AG08395 (cell line): ENCODE measurements at regions not wholly inside any gene's neighbourhood (a gene's known extent, or its start where the extent isn't known, plus 50 kb on each side); places are given as distances from the start of the nearest gene placed in this dataset.
"Not testable (repeated sequence)": the region's sequence is repeated elsewhere in the genome, so short reads cannot be mapped to it uniquely, and the experiment has no call there.

Source experiments
- DNase-seq: peaks from one replicate; pipeline ENCODE4 v3.0.0; 2012; ENCODE audit warnings: mixed read lengths, low spot score

DNA sequence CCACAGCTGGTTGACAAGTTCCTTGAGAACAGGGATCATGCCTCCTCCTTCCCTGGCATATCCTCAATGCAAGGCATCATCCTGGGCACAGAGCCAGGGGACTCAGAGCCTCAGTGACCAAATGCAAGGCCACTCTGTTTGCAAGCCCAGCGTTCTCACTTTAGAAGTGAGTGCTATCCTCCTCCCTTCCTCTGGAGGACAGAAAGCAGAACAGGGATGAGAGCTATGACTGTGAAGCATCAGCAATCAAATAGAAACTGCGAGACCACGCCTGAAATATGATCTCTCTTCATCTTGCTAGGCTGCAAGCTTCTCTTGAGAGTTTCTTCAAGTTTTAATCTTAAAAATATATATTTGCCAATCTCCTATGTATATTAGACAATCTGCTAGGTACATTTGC is 119.8 kb downstream of the LRATD1 start:
- no peak for DNase-seq

DNA sequence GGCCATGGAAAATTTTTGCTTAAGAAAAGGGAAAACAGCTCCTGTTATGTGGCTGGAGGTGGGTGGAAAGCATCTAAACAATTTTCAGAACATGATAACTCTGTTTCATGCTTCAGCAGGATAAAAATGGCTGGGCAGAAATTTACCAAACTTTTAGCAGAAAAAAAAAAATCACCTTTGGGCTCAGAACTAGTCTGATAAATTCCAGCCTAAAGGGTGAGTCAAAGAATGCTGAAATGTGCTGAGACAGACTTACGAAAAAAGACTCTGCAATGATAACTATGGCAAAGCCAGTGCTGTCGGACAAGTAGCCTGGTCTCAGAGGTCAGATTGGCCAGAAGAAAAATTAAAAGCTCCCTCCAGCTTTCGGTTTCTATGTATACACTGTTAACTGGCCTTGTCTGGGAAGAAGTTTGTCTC is 123.6 kb downstream of the LRATD1 start:
- DNase-seq = peak; percentile 48

- peak; percentile 91 for DNase-seq
These were observed 124.6 kb downstream of the LRATD1 start for GRCh38 chr2:14756981-14757657.

DNA sequence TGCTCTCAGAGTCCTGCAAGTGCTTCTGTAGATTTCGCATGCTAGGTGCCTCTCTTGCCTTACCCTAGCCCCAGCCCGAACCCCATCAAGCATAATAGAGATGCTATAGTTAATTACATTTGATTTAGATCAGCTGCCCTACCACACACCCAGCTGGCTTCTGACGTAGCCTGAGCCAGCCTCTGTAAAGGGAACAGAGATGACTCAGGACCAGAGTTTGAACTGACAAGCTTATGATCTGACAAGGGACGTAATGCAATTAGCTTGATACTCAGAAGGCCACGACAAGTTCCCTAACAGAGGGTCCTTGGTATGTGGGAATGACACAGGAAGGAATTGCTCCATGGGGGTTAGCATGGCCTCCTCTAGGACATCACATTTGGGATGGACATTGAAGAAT is 126.6 kb downstream of the LRATD1 start:
- DNase-seq = no peak

- no peak for DNase-seq
These were observed 127.7 kb downstream of the LRATD1 start for GRCh38 chr2:14760169-14760568.

GRCh38 chr2:14761118-14761517 is 128.6 kb downstream of the LRATD1 start:
- no peak for DNase-seq

GRCh38 chr2:14773696-14774095 is 141.2 kb downstream of the LRATD1 start:
- DNase-seq = no peak

DNA sequence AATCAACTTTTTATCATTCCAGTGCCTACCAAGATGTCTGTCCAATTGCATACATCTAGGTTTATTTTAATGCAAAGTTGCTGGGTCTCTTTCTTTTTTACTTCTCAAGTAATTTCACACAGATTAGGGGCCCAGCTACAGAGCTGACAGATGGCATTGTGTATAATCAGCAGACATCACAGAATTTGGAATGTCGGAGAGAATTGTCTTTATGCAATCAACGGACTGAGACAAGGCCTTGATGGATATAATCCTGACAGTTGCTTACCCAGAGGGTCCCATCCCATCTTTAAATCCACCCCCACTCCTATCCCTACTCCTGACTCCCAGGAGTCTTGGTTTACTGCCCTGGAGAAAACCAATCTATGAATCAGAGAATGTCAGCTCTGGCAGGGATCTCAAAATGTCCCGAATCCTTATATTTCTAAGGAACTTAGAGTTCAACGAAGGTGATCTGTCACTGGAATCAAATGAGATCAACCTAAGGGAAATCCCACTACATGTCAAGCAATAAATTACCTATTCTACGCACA is 142.0 kb downstream of the LRATD1 start:
- no peak for DNase-seq

- DNase-seq = no peak
These were observed 143.7 kb downstream of the LRATD1 start for GRCh38 chr2:14776216-14776615.

DNA sequence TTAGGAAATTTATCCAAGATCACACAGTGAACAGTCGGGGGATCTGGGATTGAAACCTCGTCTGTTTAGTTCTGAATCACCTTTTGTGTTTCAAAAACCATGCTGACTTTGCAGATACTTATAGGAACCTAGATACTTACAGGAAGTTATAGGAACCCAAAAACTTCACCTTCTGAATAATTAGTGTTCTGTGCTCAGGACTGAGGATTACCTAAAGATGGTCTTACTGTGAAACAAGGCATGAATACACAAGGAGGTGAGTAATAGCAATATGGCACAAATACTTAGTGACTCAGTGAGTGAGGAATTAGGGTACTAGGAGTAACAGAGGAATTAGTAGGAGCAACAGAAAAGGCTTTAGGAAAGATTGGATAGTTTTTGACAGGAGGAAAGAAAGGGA is 145.5 kb downstream of the LRATD1 start:
- DNase-seq = peak; percentile 79

GRCh38 chr2:14779252-14779651 is 146.7 kb downstream of the LRATD1 start:
- DNase-seq = no peak

DNA sequence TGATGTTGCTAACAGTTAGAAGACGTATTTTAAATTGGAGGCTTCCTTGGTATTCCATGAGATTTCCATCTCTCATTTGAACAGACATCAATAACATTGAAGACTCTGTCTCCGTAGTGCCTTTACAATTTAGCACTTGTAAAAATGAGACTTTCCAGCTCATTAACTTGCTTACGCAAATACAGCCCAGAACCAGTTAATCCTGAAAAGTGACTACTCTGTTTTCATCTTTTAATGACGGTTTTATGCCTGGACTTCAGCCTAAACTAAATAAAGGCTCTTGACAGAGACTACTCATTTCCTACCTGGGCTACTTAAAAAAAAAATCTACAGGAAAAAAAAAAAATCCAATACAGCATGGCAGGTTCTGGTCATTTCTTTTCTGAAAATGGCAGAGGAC is 148.6 kb downstream of the LRATD1 start:
- DNase-seq = no peak

DNA sequence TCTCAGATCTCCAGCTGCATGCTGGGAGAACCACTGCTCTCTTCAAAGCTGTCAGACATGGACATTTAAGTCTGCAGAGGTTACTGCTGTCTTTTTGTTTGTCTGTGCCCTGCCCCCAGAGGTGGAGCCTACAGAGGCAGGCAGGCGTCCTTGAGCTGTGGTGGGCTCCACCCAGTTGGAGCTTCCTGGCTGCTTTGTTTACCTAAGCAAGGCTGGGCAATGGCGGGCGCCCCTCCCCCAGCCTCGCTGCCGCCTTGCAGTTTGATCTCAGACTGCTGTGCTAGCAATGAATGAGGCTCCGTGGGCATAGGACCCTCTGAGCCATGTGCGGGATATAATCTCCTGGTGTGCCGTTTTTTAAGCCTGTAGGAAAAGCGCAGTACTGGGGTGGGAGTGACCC is 156.3 kb downstream of the LRATD1 start:
- not testable (repeated sequence) for DNase-seq

DNA sequence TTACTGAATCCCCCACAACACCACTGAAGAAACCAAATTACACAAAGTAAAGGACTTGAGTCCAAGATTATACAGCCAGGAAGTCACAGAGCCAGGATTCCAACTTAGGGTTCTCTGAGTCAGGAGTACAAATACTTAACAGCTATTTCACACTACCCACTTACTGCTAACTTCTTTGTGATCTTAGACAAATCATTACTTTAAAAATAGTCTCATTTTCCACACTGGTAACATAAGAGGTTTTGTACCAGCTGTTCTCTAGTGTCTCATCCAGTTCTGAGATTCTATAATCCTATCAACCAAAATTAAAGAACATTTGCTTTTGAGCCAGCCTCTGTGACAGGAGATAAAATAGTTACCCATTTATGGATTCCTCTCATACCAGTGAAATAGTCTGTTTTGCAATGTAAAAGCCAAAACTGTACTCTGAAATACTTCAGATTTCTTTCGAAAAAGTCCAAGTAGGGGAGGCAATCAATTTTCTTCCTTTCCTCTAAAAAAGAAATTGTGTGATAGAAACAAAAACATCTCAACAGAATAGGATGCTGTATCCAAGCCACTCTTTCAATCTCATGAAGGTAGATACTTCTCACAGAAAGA is 157.6 kb downstream of the LRATD1 start:
- peak; percentile 51 for DNase-seq

- DNase-seq = no peak
These were observed 171.5 kb downstream of the LRATD1 start for GRCh38 chr2:14803994-14804393.

GRCh38 chr2:14804902-14805301 is 172.4 kb downstream of the LRATD1 start:
- no peak for DNase-seq

- DNase-seq = no peak
These were observed 174.1 kb downstream of the LRATD1 start for GRCh38 chr2:14806613-14807012.

- DNase-seq = no peak
These were observed 182.7 kb downstream of the LRATD1 start for GRCh38 chr2:14815201-14815600.

DNA sequence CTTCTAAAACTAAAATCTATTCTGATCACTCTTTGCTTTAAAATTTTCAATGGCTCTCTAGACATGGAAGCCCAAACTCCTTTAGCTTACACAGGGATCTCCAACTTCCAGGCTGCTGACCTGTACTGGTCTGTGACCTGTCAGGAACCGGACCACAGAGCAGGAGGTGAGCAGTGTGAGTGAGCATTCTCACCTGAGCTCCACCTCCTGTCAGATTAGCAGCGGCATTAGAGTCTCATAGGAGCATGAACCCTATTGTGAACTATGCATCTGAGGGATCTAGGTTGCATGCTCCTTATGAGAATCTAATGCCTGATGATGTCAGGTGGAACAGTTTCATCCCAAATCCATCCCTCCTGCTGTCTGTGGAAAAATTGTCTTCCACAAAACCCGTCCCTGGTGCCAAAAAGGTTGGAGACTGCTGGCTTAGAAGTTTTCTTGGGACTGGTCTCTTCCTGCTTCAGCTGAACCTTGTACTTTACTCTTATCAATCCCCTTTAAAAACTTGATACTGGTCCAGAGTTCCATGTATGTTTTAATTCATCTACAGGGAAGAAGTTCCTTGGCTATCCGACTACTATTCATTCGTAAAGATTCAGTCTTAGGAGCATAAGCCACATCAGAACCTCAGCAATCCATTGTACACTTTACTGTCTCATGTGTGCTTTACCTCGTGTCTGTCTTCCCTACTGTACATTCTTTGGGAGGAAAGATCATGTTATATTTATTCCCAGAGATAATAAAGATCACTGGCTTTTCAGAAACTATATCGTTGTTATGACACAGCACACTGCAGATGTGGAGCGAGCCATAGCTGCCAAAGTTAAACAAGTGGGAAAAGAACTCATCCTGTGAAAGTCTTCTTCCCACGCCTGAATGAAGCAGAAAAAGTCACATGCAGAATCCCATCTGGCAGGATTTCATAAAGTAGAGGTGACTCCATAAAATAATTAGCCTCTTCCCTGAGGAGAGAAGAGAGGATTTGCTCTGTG is 183.8 kb downstream of the LRATD1 start:
- no peak for DNase-seq

DNA sequence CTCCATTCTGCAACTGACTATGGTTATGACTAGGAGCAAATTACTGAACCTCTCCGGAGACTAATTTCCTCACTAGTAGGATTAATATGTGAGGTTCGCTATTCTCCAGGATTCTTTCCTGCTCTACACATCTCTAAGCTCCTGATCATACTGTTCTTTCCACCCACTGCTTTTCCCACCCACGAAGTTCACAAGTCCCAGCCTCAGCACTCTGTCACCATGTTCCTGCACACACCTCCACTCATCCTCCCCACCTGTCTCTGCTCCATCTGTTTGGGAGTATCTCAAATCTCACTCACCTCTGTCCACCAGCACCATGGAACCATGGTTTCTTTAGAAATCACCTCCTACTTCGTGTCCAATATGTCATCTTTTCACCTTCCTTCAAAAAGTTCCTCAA is 185.3 kb downstream of the LRATD1 start:
- no peak for DNase-seq

- no peak for DNase-seq
These were observed 194.0 kb downstream of the LRATD1 start for GRCh38 chr2:14826518-14826917.

DNA sequence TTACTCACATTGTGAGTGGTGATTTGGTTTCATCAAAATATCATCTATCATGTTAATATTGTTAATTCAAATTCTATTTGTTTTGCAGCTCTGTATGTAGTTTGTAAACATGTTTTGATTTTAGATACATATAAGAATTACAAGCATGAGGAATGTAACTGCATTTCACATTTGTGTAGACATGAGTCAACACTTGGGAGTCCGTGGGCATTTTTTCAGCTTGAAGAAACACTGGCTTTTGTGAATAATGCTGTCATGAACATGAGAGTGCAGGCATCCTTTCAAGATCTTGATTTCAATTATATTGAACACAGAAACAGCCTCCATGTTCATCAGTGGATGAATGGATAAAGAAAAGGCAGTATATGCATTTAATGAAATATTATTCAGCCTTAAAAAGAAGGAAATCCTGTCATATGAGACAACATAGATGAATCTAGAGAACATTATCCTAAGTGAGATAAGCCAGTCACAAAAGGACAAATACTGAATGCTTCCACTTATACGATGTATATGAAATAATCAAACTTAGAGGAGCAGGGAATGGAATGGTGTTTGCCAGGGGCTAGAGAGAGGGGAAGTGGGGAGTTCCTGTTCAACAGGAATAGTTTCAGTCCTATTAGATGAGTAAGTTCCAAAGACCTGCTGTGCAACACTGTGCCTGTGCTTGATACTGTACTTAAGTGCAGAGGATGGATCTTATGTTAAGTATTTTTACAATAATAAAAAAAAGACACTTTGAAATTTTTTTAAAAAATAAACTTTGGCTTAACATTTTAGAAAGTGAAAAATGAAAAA is 194.9 kb downstream of the LRATD1 start:
- peak; percentile 35 for DNase-seq
